NCI-H2029 (cell line): ENCODE measurements at regions not wholly inside any gene's neighbourhood (a gene's known extent, or its start where the extent isn't known, plus 50 kb on each side); places are given as distances from the start of the nearest gene placed in this dataset.
"Not testable (repeated sequence)": the region's sequence is repeated elsewhere in the genome, so short reads cannot be mapped to it uniquely, and the experiment has no call there.

ENCODE experiments used
- DNase-seq: peaks from one replicate; lab custom pipeline; 2025; lab: John Stamatoyannopoulos, UW

DNA sequence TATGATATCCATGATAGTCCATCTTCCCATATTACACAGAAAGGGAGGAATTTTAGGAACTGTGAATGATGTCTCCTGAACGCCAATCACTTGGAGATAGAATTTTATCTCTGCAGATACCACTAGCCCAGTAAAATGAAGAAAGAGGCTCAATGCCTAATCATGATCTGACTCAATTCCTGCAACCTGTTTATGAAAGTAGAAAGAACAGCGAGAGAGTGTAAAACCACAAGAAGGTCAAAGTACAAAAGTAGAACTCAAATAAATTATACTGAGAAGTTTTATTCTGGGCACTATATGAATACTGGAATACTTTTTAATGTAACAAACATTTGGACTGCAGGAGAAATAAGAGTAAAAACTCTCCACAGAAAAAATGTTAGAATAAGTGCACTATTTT, 892.1 kb upstream of the DDX18 start:
- DNase-seq, result no peak

DNA sequence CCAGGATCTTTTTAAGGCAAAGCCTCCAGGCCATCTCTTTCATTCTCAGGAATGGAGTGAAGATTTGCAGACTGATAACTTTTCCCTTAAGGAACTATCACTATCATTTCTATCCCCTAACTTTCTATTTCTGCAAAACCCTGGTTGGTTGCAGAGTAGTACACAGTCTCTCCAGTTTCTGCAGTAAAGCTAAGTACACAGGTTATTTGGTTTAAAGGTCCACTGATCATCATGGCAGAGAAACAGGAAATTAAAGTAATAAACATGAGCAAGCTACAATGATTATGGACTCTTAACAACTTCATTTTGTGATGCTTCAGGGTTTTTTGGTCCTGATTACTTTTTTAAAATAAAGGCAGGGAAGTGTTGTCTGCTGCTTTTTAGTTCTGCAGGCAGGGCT, 890.0 kb upstream of the DDX18 start:
- DNase-seq, result no peak

DNA sequence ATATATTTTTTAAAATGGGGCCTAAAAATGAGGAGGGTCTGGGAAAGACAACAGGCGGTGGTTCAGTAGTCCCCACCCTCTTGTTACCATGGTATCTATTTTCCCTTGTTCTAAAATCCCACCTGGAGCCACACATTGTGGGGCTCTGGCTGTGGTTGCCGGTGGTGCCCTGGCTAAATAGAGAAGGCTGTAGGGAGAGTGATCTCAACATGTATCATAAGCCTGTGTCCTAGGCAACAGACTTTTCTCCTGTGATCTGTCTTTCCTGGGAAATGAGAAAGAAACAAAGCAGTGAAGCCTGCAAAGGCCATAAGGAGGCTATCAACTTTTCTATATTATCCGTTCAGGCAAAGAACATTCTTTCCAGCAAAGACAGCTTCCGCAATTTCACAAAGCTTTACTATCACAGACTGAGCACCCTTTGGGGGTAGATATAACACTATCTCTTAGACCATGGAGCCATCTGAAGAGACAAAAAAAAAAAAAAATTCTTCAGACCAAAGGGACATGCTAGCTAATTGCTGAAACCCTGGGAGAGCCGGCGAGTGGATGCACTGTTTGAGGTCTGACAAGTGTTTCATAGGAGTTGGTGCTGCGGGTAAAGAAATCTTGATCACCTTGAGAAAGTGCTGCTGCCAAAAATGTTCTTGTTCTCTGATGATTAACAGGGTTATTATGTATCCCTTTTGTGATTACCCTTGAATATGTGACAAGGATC, 879.2 kb upstream of the DDX18 start:
- DNase-seq, result no peak

DNA sequence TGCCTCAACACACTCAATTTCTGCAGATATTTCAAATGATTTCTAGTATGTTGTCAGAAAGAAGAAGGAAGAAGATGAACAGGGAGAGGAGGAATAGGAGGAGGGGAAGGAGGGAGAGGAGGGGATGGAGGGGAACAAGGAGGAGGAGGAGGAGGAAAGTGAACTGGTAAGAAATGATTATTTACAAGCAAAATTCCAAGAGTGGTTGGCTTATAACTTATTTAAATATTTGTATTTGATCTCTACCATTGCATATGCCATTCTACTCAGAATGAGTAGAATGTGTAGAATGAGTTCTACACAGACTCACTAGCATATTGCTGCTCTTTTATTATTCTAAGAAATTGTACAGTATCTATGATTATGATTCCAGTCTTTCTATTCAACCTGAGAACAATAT, 866.2 kb upstream of the DDX18 start:
- no peak for DNase-seq

DNA sequence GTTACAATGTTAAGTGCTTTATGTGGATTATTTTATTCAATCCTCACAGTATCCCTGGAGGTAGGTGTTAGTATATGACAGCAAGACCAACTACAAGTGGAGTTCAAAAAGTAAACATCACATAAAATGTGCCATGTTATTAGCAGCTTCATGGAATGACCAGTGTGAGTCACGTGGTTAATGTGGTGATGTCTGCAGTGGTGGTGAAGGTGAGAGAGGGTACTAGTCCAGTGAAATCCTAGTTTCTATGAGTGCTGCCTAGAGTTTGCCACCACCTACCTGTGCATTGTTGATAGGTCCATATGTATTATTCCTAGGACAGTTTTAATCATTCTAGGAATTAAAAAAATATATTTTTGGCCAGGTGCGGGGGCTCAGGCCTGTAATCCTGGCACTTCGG, 865.2 kb upstream of the DDX18 start:
- DNase-seq, result no peak

DNA sequence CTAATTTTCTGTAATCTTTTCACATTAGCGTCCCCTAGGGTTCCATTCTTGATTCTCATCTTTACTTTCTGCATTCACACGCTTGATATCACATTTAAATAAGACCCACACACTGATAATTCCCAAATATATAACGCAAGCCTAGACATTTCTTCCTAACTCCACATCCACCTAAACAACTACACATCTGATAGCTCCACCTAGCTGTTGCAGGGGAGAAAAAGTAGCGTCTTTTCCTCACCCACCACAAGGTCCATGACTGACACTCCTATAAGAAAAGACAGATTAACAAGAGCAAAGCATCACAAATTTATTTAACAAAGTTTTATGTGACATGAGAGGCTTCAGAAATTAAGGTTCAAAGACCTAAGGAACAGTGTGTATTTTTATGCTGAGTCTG, 862.2 kb upstream of the DDX18 start:
- DNase-seq, result no peak

DNA sequence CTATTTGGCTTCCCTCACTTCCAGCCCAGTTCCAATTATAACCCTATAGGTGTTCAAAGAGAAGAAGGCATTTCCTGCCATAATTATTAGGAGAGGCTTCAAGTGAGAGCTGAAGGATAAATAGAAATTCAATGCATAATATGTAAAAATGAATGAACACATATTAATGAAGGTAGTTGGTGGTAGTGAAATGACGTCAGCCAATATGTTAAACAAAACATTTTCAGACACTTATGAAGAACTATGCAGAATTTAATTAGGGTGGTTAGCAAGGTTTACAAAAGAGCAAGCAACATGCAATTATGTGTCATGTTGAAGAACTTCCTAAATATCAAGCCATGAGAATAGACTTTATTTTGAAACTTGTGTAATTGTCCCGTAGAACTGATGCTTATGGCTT, 858.8 kb upstream of the DDX18 start:
- DNase-seq, result no peak

DNA sequence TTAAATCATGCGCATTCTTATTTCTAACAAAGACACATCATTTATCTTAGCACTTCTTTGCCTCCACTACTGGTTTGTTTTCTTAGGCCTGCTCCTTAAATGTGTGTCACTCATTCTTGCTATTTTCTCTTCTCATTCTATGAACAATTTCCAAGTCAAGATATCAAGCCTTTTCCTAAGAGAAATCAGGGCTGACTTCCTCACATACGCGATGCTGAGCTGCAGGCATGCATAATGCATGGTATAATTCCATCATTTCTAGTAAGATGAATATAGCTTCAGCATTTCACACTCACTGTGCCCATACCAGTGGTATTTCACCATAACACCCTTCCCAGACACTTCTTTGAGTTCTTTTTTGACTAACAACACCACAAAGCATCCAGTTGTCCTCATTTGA, 838.9 kb upstream of the DDX18 start:
- no peak for DNase-seq

DNA sequence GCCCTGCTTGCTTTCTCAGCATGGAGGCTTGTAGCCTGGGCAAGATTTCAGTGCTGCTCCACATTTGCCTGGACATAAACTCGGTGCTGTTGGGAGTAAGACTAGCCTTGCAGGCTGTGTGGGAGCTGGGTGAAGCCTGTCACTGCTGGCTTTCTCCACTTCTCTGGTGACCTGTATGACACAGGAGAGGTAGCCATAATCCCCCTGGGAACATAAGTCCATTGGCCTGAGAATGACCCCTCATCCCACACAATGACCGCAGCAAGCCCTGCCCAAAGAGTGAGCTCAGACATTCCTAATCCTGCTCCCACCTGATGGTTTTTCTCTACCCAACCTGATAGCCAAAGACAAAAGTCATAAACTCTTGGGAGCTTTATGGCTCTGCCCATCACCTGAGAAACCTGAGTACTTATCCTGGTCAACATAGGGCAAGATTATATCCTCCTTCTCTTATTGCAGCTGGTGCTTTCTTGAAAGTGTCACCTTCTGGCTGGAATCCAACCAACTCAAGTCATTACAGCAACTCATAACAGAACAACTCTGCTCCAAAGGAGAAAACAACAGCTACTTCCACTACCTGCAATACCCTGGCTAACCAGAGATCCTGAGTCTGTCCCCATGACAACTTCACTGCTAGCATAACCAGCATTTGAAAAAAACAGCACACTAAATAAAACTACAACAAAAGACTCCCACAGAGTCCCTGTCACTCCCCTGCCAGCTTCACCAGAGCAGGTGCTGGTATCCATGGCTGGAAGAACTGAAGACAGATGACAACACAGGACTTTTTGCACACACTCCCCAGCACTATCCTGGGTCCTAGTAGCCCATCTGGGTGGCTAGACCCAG, 834.4 kb upstream of the DDX18 start:
- DNase-seq, result no peak

DNA sequence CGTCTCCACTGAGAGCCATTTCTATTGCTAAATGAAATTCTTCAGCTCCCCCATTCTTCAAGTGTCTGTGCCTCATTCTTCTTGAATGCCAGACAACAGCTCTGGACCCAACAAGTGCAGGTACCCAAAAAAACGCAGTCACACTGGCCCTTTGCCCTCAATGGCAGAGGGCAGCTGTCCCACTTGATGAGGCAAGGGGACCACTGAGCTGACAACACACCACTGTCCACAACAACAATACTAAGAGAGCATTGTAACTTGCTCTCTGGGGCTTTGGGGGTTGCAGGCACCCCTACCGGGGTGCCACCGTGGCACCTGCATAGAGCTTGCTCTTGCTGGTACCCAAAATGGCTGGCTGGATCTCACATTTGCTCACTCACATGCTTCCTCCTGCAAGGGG, 827.0 kb upstream of the DDX18 start:
- no peak for DNase-seq

DNA sequence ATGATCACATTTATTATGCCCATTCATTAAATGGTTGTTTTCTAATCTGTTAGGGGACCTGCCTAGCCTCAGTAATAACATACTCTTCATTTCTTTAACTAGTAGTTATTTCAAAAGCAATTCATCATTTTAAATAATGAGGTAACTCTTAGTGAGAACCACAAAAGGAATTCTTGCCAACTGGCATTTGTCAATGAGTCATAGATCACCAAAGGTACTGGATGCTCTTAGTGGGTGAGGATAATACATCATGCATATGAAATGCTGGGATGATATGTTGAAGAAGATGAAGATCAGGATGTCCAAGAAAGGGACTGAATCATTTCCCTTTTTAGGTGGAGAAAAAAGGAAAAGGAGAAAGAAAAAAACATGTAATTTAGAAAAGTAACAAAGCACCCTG, 826.2 kb upstream of the DDX18 start:
- DNase-seq, result no peak

DNA sequence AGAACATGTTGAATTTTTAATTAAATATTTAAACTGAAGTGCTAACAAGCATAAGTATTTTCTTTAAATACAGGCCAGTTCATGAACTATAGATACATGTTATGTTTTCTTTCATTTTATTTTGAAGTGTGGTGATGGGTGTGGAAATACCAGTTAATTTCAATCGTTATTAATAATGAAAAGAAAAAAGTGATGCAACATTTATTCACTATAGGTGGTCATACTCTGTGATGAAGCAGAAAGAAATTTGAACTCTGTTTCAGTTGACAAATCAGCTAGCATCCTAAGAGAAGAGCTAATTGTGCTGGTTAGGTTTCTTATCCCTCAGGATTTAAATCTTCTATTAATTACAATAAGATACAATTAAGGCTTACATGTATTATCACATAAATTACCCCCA, 795.1 kb upstream of the DDX18 start:
- DNase-seq, result no peak

DNA sequence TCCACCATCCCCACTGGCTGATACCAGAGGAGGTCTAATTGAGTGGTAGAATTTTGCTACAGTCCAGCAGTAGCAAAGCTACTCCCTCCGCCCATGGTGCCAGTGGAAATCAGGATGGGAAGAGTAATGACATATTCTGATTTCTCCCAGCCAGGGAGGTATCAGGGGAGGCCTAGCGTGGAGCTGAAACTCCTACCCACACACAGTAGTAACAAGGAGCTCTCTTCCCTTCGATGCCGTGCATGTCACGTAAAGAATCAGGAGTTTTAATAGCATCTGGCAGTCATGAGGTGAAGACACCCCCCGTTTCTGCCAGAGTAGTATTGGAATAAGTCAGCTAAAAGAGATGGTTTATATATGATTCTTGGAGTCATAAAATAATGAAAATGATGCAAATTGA, 786.8 kb upstream of the DDX18 start:
- no peak for DNase-seq

DNA sequence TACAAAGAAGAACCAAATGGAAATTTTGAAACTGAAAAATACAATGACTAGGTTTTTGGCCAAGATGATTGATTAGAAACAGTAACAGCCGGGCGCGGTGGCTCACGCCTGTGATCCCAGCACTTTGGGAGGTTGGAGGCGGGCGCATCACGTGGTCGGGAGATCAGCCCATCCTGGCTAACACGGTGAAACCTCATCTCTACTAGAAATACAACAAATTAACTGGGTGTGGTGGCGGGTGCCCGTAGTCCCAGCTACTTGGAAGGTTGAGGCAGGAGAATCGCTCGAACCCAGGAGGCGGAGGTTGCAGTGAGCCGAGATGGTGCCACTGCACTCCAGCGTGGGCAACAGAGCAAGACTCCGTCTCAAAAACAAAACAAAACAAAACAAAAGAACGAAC, 785.8 kb upstream of the DDX18 start:
- DNase-seq, result not testable (repeated sequence)

DNA sequence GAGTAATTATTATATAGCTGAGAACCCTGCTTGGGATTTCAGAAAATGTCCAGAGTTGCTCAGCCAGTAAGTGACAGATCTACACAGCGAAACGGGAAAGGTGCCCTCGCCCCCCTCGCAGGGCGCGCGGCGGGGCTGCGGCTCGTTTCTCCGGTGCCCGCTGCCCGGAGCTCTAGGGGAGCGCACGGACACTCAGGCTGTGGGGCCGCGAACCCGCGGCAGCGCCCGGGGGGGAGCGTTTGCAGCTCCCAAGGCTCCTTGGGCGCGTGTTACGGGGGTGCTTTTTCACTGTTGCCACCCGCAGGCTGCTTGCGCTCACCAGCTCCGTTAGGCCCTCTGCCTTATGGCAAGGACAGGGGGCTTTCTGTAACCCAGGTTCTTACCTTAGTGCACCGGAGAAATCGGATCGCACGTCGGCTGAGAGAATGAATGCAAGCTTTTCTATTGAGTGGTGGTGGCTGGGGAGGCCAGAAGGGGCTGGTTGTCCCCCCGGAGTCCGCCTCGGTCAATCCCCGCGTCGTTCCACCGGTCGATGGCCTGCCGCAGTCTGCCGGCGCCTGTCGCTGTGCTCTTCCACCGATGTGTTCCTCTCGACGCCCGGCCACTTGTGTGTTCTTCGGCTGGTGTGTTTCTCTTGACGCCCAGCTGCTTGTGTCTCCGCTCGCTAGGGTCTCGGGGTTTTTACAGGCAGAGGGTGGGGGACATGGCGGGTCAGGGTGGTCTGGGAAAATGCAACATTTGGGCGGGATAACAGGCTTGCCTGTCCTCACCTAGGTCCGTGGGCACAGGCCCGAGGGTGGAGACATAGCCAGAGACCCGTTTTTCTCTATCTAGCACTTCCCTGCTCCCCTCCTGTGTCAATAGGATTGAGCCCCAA, 758.8 kb upstream of the DDX18 start:
- DNase-seq, result no peak

DNA sequence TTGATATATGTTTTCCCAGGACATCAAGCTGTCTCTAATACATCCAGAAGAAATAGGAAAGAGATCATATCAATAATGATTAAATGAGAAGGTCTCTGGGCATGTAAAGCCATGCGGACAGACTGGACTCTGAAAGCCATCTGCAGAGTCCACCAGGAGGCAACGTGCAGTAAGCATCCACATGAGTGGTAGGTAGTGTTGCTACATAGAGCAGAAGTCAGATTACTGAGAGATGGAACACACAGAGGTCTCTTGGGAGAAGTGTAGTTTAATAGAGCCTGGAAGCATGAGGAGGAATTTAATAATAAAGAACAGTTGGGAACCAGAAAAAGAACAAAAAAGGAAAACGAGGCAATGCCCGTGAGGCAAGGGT, 758.1 kb upstream of the DDX18 start:
- DNase-seq, result no peak

DNA sequence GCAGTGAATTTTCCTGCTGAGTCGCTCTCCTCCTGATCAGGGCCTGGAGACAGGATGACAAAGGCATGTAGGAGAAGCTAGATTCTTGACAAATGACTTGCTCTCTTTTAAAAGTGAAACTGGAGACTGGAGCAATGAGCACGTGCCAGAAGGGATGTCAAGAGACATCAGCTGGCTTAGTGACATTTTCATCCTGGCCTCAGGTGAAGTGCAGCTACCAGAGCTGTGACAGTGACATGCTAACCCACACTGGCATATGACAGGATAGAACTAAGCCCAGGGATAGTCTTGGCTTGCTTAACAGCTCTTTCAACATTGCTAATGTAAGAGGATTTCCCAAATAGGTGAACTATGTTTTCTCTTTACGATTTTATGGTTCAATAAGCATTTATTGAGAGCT, 757.5 kb upstream of the DDX18 start:
- no peak for DNase-seq

DNA sequence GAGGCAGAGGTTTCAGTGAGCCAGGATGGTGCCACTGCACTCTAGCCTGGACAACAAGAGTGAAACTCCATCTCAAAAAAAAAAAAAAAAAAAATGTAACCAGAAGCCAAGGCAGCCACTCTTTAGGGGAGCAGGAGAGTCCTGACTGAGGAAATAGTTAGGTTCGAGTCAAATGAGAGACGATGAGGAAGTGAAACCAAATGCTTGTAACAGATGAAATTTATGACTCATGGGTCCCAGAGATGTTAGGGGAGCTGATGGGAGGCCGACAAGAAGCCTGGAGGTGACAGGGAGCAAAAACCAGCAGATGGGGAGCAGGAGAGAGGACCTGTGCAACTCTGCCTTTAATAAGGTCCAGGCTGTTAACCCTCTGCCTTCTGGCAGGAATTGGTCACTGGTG, 756.1 kb upstream of the DDX18 start:
- no peak for DNase-seq

DNA sequence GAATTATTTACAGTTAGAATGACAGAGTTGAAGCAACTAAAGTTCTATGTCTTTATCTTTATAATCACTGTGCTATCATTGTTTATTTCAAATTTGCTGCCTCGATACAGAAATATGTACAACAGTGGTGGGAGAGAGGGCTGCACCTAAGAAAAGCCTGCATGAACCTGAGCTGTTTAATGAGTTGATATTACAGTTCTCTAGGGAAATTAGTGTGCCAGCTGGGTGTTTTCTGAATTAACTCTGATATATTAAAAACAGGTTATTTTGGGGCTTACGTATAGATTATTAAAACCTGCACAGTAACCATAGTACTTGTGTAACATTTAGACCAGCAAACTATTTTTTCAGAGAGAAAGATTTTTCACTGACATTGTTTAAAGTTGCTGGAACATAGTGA, 750.5 kb upstream of the DDX18 start:
- DNase-seq, result no peak

DNA sequence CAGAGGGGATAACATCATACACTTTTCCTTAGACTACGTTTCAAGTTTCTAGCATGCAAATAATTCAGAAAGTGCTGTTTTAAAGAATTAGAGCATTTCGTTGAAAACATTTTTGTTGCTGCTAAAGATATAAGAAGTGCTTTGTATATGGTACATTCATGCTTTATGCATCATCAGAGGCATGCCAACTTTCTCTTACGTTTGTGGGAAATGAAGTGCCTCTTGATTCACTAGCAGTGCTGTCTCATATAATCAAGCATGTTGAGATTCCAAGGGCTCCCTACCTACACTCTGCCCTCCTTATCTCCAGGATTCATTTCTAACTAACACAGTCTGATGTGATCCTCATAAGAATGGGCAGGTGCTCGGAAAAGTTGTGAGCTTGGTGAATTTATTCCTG, 748.6 kb upstream of the DDX18 start:
- DNase-seq, result no peak

DNA sequence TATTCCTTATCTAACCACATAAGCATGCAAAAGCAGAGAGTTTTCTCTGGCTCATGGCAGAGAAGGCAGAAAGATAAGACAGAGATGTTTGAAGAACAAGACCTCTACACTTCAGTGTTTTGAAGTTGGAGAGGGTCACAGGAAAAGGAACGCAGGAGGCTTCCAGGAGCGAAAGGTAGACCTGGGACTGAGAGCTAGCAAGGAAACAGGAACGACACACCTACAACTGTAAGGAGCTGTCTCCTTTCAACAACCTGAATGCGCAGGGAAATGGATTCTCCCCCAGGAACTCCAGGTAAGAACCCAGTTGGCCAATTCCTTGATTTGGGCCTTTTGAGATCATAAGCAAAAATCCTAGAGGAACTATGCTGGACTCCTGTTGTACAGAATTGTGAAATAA, 746.6 kb upstream of the DDX18 start:
- no peak for DNase-seq

DNA sequence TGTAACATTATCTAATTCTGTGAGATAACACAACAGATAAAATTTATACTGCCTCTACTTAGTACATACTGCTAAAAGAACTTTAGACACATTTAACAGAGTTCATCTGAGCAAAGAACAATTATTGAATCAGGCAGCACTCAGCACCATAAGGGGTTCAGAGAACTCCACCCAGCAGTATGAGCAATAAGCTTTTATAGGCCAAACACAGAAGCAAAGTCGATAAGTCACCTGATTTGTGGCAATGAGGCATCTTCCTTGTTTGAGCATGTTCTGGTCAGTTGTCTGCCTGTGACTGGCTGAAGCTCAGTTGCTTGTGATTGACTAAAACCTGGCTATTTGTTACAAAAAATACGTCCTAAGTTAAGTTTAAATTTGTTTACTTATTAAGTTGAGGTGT, 746.1 kb upstream of the DDX18 start:
- no peak for DNase-seq

DNA sequence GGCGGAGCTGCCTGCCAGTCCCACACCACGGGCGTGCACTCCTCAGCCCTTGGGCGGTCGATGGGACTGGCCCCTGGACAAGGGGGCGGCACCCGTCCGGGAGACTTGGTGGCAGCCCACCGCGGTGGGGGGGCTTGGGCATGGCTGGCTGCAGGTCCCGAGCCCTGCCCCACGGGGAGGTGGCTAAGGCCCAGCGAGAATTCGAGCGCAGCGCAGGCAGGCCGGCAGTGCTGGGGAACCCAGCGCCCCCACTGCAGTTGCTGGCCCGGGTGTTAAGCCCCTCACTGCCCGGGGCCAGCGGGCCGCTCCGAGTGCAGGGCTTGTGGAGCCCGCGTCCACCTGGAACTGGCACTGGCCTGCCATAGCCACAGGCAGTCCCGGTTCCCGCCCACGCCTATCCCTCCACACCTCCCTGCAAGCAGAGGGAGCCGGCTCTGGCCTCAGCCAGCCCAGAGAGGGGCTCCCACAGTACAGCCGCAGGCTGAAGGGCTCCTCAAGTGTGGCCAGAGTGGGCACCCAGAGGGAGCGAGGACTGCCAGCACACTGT, 742.9 kb upstream of the DDX18 start:
- DNase-seq, result no peak
